Neural progenitor cell (in vitro differentiated cells): ENCODE measurements at regions not wholly inside any gene's neighbourhood (a gene's known extent, or its start where the extent isn't known, plus 50 kb on each side); places are given as distances from the start of the nearest gene placed in this dataset.

ENCODE experiments used
- EZH2 ChIP-seq: fragments of 200-600 bp; sonication (generic); IDR thresholded peaks from 2 replicates; pipeline ENCODE4 v1.6.1; 2017; ENCODE audit warnings: antibody characterized with exemption, mild to moderate bottlenecking, moderate library complexity
- EZH2phosphoT487 ChIP-seq: fragments of 200-600 bp; sonication (generic); IDR thresholded peaks from 2 replicates; pipeline ENCODE4 v1.6.1; 2017; ENCODE audit warnings: antibody characterized with exemption
- TF ChIP-seq, protein P1 (sequence below): fragments of 200-600 bp; sonication (generic); IDR thresholded peaks from 2 replicates; pipeline ENCODE4 v1.5.1; 2017; ENCODE audit warnings: antibody characterized with exemption, mild to moderate bottlenecking

DNA sequence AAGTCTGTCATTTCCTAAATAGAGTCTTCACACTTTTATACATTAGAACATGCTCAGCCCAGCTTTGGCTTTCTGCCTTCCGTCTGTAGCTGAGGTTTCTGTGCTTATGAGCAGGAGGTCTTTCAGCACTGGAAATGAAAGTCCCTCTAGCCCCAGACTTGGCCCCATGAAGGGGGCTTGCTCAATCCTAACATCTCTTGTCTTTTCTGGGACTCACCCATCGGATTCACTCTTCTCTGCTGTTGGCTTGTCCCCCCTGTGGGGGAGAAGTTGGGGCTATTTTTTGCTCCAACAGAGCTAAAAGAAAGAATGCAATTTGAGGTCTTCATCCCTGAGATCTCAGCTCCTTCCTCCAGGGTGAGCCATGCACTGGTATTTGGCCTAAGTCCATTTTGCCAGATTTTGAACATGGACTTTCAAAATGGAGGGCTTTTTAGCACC lies 177.7 kb downstream of the MRPL14 start:
- TF ChIP-seq, protein P1, sequence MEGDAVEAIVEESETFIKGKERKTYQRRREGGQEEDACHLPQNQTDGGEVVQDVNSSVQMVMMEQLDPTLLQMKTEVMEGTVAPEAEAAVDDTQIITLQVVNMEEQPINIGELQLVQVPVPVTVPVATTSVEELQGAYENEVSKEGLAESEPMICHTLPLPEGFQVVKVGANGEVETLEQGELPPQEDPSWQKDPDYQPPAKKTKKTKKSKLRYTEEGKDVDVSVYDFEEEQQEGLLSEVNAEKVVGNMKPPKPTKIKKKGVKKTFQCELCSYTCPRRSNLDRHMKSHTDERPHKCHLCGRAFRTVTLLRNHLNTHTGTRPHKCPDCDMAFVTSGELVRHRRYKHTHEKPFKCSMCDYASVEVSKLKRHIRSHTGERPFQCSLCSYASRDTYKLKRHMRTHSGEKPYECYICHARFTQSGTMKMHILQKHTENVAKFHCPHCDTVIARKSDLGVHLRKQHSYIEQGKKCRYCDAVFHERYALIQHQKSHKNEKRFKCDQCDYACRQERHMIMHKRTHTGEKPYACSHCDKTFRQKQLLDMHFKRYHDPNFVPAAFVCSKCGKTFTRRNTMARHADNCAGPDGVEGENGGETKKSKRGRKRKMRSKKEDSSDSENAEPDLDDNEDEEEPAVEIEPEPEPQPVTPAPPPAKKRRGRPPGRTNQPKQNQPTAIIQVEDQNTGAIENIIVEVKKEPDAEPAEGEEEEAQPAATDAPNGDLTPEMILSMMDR: no peak
- TF ChIP-seq EZH2phosphoT487 (no peak), EZH2 (no peak)
